B cell (primary cell): ENCODE measurements at regions not wholly inside any gene's neighbourhood (a gene's known extent, or its start where the extent isn't known, plus 50 kb on each side); places are given as distances from the start of the nearest gene placed in this dataset.

Source experiments
- EZH2 ChIP-seq: IDR thresholded peaks from 2 replicates; pipeline ENCODE4 v1.6.1; 2012; ENCODE audit warnings: borderline replicate concordance, low read depth, mild to moderate bottlenecking, moderate library complexity, low read length; ENCODE audit not compliant: insufficient read depth, poor library complexity, severe bottlenecking
- TF ChIP-seq, protein P1 (sequence below): fragments of 200-600 bp; IDR thresholded peaks from one replicate; pipeline ENCODE4 v1.8.0; 2022; ENCODE audit warnings: antibody characterized with exemption, mild to moderate bottlenecking

DNA sequence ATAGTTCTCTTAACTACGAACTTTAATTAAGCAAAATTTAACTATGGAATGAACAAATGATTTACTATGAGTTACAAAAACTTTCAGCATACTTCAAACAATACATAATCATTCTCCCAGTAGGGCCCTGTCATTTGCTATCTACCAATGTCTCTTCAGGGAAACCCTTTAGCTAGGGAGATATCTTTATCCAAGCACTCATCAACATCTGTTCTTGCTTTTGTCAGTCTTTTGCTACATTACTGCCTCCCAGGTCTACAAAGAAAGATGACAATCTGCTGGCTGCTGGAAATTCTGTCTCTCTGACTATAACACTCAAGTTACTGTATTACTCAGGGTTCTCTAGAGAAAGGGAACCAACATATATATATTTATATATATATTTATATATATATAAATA, 1626.3 kb upstream of the CELF4 start:
- TF ChIP-seq, protein P1, sequence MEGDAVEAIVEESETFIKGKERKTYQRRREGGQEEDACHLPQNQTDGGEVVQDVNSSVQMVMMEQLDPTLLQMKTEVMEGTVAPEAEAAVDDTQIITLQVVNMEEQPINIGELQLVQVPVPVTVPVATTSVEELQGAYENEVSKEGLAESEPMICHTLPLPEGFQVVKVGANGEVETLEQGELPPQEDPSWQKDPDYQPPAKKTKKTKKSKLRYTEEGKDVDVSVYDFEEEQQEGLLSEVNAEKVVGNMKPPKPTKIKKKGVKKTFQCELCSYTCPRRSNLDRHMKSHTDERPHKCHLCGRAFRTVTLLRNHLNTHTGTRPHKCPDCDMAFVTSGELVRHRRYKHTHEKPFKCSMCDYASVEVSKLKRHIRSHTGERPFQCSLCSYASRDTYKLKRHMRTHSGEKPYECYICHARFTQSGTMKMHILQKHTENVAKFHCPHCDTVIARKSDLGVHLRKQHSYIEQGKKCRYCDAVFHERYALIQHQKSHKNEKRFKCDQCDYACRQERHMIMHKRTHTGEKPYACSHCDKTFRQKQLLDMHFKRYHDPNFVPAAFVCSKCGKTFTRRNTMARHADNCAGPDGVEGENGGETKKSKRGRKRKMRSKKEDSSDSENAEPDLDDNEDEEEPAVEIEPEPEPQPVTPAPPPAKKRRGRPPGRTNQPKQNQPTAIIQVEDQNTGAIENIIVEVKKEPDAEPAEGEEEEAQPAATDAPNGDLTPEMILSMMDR, result no peak
- TF ChIP-seq EZH2, result no peak
